ENCODE measurements at regions not wholly inside any gene's neighbourhood (a gene's known extent, or its start where the extent isn't known, plus 50 kb on each side); places are given as distances from the start of the nearest gene placed in this dataset.

GRCh38 chr13:99655351-99656091 is 154.2 kb downstream of the TM9SF2 start:
- no peak overlapping the region for H3K4me3 Mint-ChIP-seq
- DNase-seq, result peak; percentile 61
- intact Hi-C loops (cut with micrococcal nuclease), result loop anchor here (1.0 to 10.0 kb wide), 17 partner anchors 49 to 1469 kb away; partner anchors contain the start of genes CLYBL, GGACT and PCCA
- H3K27ac Mint-ChIP-seq, result peak overlapping the region; percentile 38
- no peaks in the 10 kb centered on the region for H3K27me3 Mint-ChIP-seq
- no peaks in the 10 kb centered on the region for H3K36me3 Mint-ChIP-seq
- POLR2A ChIA-PET, result interaction anchor here (0.8 kb wide), 1 partner anchor 715 kb away, joined by 3 read pairs; no protein-coding TSS in a partner anchor
- no peaks in the 10 kb centered on the region for H3K9me3 Mint-ChIP-seq
- H3K4me1 Mint-ChIP-seq (ENCODE audit: low read depth), result peaks cover 41% of the 10 kb centered on the region
- CTCF ChIA-PET, result interaction anchor here (0.5 to 4.6 kb wide), 37 partner anchors 13 to 1488 kb away, joined by 3 to 27 read pairs (median 5); partner anchors contain the start of genes CLYBL, GGACT and ZIC2

GRCh38 chr13:99654076-99654475 is 152.8 kb downstream of the TM9SF2 start:
- peaks cover 35% of the 10 kb centered on the region for H3K4me1 Mint-ChIP-seq (ENCODE audit: low read depth)
- H3K9me3 Mint-ChIP-seq, result no peaks in the 10 kb centered on the region
- H3K27me3 Mint-ChIP-seq, result no peaks in the 10 kb centered on the region
- DNase-seq, result no peak
- intact Hi-C loops (cut with micrococcal nuclease), result loop anchor here (10.0 kb wide), 1 partner anchor 1471 kb away; no protein-coding TSS in a partner anchor
- no peak overlapping the region for H3K4me3 Mint-ChIP-seq
- H3K36me3 Mint-ChIP-seq, result no peaks in the 10 kb centered on the region
- H3K27ac Mint-ChIP-seq, result no peak overlapping the region
- CTCF ChIA-PET, result interaction anchor here (0.5 kb wide), 1 partner anchor 244 kb away, joined by 3 read pairs; no protein-coding TSS in a partner anchor
- POLR2A ChIA-PET, result no interaction called here

DNA sequence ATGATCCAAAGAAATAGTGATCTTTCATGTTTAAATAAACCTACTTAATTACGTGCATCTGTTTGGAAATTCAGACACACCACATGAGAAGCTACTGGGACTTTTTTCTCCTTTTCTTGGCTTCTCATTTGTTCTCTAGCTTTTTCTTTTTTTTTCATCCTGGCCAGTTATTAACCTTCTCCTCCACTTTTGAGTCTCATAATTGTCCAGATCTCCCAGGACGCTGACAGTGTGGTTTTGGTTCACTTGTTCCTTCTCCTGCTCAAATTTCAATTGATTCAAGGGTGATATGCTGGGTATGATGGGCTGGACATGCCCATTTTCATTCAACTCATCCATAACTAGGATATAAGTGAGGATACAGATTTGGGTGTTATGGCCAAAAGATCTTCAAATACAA is 152.3 kb downstream of the TM9SF2 start:
- POLR2A ChIA-PET, result no interaction called here
- CTCF ChIA-PET, result interaction anchor here (0.5 to 0.6 kb wide), 3 partner anchors 149 to 1021 kb away, joined by 3 to 4 read pairs (median 3); no protein-coding TSS in a partner anchor
- Mint-ChIP-seq H3K27me3 (no peaks in the 10 kb centered on the region), H3K27ac (no peak overlapping the region), H3K4me3 (no peak overlapping the region), H3K4me1 (ENCODE audit: low read depth) (peaks cover 30% of the 10 kb centered on the region), H3K36me3 (no peaks in the 10 kb centered on the region), H3K9me3 (no peaks in the 10 kb centered on the region)
- DNase-seq, result no peak
- intact Hi-C loops (cut with micrococcal nuclease), result loop anchor here (10.0 kb wide), 1 partner anchor 1471 kb away; no protein-coding TSS in a partner anchor

GRCh38 chr13:99652901-99653300 is 151.6 kb downstream of the TM9SF2 start:
- Mint-ChIP-seq H3K9me3 (no peaks in the 10 kb centered on the region), H3K4me3 (no peak overlapping the region), H3K4me1 (ENCODE audit: low read depth) (peaks cover 28% of the 10 kb centered on the region), H3K27me3 (no peaks in the 10 kb centered on the region), H3K36me3 (no peaks in the 10 kb centered on the region), H3K27ac (no peak overlapping the region)
- POLR2A ChIA-PET, result no interaction called here
- intact Hi-C loops (cut with micrococcal nuclease), result loop anchor here (10.0 kb wide), 1 partner anchor 1472 kb away; no protein-coding TSS in a partner anchor
- no peak for DNase-seq
- CTCF ChIA-PET, result interaction anchor here (0.6 kb wide), 1 partner anchor 1021 kb away, joined by 3 read pairs; no protein-coding TSS in a partner anchor

GRCh38 chr13:99652141-99652540 is 150.9 kb downstream of the TM9SF2 start:
- no peak overlapping the region for H3K27ac Mint-ChIP-seq
- no peaks in the 10 kb centered on the region for H3K36me3 Mint-ChIP-seq
- intact Hi-C loops (cut with micrococcal nuclease), result loop anchor here (10.0 kb wide), 1 partner anchor 1473 kb away; no protein-coding TSS in a partner anchor
- POLR2A ChIA-PET, result no interaction called here
- no peaks in the 10 kb centered on the region for H3K9me3 Mint-ChIP-seq
- H3K27me3 Mint-ChIP-seq, result no peaks in the 10 kb centered on the region
- CTCF ChIA-PET, result no interaction called here
- DNase-seq, result no peak
- no peak overlapping the region for H3K4me3 Mint-ChIP-seq
- H3K4me1 Mint-ChIP-seq (ENCODE audit: low read depth), result peaks cover 20% of the 10 kb centered on the region

DNA sequence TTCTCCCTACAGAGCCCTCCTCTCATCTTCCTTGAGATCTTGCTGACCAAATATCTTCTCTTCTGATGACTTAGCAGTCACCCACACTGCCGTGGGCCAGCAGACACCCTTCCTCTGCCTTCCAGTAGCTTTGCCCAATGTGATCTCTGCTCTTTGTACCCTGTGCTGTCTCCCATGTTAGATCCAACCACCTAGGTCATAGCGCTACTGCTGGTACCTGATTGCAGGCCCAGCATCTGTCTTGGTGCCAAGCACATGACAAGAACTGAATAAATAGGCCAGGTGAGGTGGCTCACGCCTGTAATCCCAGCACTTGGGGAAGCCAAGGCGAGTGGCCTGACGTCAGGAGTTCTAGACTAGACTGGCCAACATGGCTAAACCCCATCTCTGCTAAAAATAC is 149.7 kb downstream of the TM9SF2 start:
- CTCF ChIA-PET, result no interaction called here
- intact Hi-C loops (cut with micrococcal nuclease), result loop anchor here (10.0 kb wide), 1 partner anchor 1474 kb away; no protein-coding TSS in a partner anchor
- H3K27me3 Mint-ChIP-seq, result no peaks in the 10 kb centered on the region
- H3K4me3 Mint-ChIP-seq, result no peak overlapping the region
- POLR2A ChIA-PET, result no interaction called here
- no peaks in the 10 kb centered on the region for H3K9me3 Mint-ChIP-seq
- H3K36me3 Mint-ChIP-seq, result no peaks in the 10 kb centered on the region
- peaks cover 9% of the 10 kb centered on the region for H3K4me1 Mint-ChIP-seq (ENCODE audit: low read depth)
- H3K27ac Mint-ChIP-seq, result no peak overlapping the region
- no peak for DNase-seq

DNA sequence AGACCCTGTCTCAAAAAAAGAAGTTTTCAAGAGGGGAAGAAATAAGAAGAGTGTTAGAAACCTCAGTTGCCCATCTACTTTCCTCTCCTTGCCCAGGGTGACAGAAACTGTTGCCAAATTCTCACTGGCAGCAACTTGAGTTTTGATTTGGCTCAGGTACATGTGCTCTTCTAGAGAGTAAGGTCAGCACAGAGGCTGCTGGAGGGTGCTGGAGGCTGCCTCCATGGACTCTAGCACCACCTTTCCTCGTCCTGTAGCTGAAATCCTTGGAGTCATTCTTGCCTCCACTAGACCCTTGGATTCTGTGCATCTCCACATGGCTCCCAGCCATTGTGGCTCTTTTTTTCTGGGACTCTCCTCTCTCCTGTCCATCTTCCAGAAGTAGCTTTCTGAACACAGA is 149.1 kb downstream of the TM9SF2 start:
- DNase-seq, result no peak
- Mint-ChIP-seq H3K4me1 (ENCODE audit: low read depth) (peaks cover 3% of the 10 kb centered on the region), H3K27ac (no peak overlapping the region), H3K9me3 (no peaks in the 10 kb centered on the region), H3K36me3 (no peaks in the 10 kb centered on the region), H3K4me3 (no peak overlapping the region), H3K27me3 (no peaks in the 10 kb centered on the region)
- intact Hi-C loops (cut with micrococcal nuclease), result loop anchor here (10.0 kb wide), 1 partner anchor 1474 kb away; no protein-coding TSS in a partner anchor
- ChIA-PET CTCF (no interaction called here), POLR2A (no interaction called here)

- ChIA-PET POLR2A (no interaction called here), CTCF (no interaction called here)
- intact Hi-C loops (cut with micrococcal nuclease), result no loop called here
- Mint-ChIP-seq H3K9me3 (no peaks in the 10 kb centered on the region), H3K36me3 (no peaks in the 10 kb centered on the region), H3K27ac (no peak overlapping the region), H3K4me1 (ENCODE audit: low read depth) (no peaks in the 10 kb centered on the region), H3K27me3 (no peaks in the 10 kb centered on the region), H3K4me3 (no peak overlapping the region)
- DNase-seq, result no peak
Measured at GRCh38 chr13:99648927-99649326, 147.7 kb downstream of the TM9SF2 start.

GRCh38 chr13:99648066-99648665 is 146.9 kb downstream of the TM9SF2 start:
- Mint-ChIP-seq H3K36me3 (no peaks in the 10 kb centered on the region), H3K4me3 (no peak overlapping the region), H3K27me3 (no peaks in the 10 kb centered on the region), H3K27ac (no peak overlapping the region), H3K9me3 (no peaks in the 10 kb centered on the region), H3K4me1 (ENCODE audit: low read depth) (no peaks in the 10 kb centered on the region)
- CTCF ChIA-PET, result interaction anchor here (2.7 kb wide), 1 partner anchor 9 kb away, joined by 9 read pairs; no protein-coding TSS in a partner anchor
- POLR2A ChIA-PET, result no interaction called here
- DNase-seq, result no peak
- intact Hi-C loops (cut with micrococcal nuclease), result no loop called here

DNA sequence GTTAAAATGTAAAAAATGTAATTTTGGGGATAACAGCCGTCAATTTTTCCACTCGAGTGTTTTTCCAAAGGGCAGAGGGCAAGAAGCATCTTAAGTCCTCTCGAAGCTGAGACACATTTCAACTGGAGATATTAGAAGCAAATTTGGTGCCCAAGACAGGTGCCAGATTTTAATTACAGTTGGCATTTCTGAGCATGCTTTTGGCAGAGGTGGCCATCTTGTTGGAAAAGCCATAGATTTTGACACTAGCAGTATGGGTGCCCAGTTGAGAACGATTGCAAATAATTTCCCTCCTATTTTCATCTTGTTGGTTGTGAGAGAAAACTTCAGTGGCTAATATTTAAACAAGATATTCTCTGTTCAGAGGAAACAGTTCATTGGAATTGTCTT is 146.3 kb downstream of the TM9SF2 start:
- no peak overlapping the region for H3K4me3 Mint-ChIP-seq
- ChIA-PET POLR2A (no interaction called here), CTCF (interaction anchor here (2.7 kb wide), 1 partner anchor 9 kb away, joined by 9 read pairs; no protein-coding TSS in a partner anchor)
- no peaks in the 10 kb centered on the region for H3K9me3 Mint-ChIP-seq
- H3K27me3 Mint-ChIP-seq, result no peaks in the 10 kb centered on the region
- no peaks in the 10 kb centered on the region for H3K4me1 Mint-ChIP-seq (ENCODE audit: low read depth)
- no peaks in the 10 kb centered on the region for H3K36me3 Mint-ChIP-seq
- intact Hi-C loops (cut with micrococcal nuclease), result no loop called here
- H3K27ac Mint-ChIP-seq, result no peak overlapping the region
- DNase-seq, result no peak

DNA sequence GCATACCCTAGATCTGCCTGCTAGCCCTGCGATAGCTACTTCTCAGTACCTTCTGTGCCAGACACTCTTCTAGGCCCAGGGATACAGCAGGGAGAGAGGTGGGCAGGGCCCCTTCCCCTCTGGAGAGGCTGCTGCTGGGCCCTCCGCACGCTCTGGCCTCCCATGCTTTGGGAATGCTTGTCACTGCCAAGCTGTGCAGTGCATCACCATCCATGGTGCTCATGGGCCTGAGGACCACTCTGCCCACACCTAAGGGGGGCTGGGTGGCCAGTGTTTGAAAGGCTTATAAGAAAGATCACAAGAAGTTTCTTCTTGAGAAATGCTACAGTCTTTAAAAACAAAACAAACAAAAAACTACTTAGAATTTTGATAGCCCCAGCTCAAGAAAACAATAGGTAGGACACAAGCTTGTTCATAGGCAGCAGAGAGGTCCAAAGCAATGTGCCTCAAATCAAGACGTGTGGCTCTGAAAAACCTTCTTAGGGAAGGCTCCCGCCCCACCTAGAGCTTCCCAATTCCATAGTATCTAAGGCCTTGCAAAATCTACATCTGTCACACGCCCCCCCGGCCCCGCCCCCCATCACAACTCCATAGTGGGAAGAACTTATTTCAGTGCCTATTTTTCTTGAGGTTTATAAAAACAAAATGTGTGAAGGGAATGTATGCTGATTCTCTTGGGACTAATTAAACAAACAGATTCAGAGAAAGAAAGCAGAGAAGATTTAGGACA is 145.8 kb downstream of the TM9SF2 start:
- no peak for DNase-seq
- ChIA-PET CTCF (interaction anchor here (2.7 kb wide), 1 partner anchor 10 kb away, joined by 9 read pairs; no protein-coding TSS in a partner anchor), POLR2A (no interaction called here)
- Mint-ChIP-seq H3K4me3 (no peak overlapping the region), H3K27me3 (no peaks in the 10 kb centered on the region), H3K27ac (no peak overlapping the region), H3K4me1 (ENCODE audit: low read depth) (no peaks in the 10 kb centered on the region), H3K9me3 (no peaks in the 10 kb centered on the region), H3K36me3 (no peaks in the 10 kb centered on the region)
- intact Hi-C loops (cut with micrococcal nuclease), result no loop called here

- Mint-ChIP-seq H3K4me3 (no peak overlapping the region), H3K27ac (no peak overlapping the region), H3K27me3 (no peaks in the 10 kb centered on the region), H3K4me1 (ENCODE audit: low read depth) (no peaks in the 10 kb centered on the region), H3K36me3 (no peaks in the 10 kb centered on the region), H3K9me3 (no peaks in the 10 kb centered on the region)
- intact Hi-C loops (cut with micrococcal nuclease), result no loop called here
- POLR2A ChIA-PET, result no interaction called here
- DNase-seq, result no peak
- CTCF ChIA-PET, result interaction anchor here (1.4 kb wide), 1 partner anchor 14 kb away, joined by 5 read pairs; no protein-coding TSS in a partner anchor
Measured at GRCh38 chr13:99642841-99643240, 141.6 kb downstream of the TM9SF2 start.

Data from activated CD4-positive, alpha-beta memory T cell treated with anti-CD3 and anti-CD28 coated beads for 36 hours (primary cell).